BE2C (cell line): ENCODE measurements at regions not wholly inside any gene's neighbourhood (a gene's known extent, or its start where the extent isn't known, plus 50 kb on each side); places are given as distances from the start of the nearest gene placed in this dataset.

Experiments
- DNase-seq: peaks from one replicate; pipeline ENCODE4 v3.0.0-alpha.2; 2020
- H3K27me3 ChIP-seq: fragments of 250-450 bp; sonication (Bioruptor Pico); 2 replicates; pipeline ENCODE4 v1.5.1; 2020; ENCODE audit warnings: mild to moderate bottlenecking
- H3K36me3 ChIP-seq: fragments of 250-450 bp; sonication (Bioruptor Pico); 2 replicates; pipeline ENCODE4 v1.5.1; 2020; ENCODE audit warnings: mild to moderate bottlenecking
- H3K4me1 ChIP-seq: fragments of 250-450 bp; sonication (Bioruptor Pico); 2 replicates; pipeline ENCODE4 v1.5.1; 2020
- H3K4me3 ChIP-seq: 2 replicates; pipeline ENCODE4 v1.5.1; 2011; ENCODE audit warnings: low read depth, low read length
- H3K9me3 ChIP-seq: fragments of 250-450 bp; sonication (Bioruptor Pico); 2 replicates; pipeline ENCODE4 v1.5.1; 2020
- CTCF ChIP-seq: IDR thresholded peaks from 2 replicates; pipeline ENCODE4 v1.5.1; 2012; ENCODE audit warnings: mild to moderate bottlenecking, low read depth, low read length

- H3K27me3 ChIP-seq = no peaks in the 10 kb centered on the region
- no peaks in the 10 kb centered on the region for H3K4me1 ChIP-seq
- H3K36me3 ChIP-seq = no peaks in the 10 kb centered on the region
- no peak for TF ChIP-seq CTCF
- no peaks in the 10 kb centered on the region for H3K9me3 ChIP-seq
- DNase-seq = no peak
- no peak overlapping the region for H3K4me3 ChIP-seq
Observed at GRCh38 chr4:19958848-19959247, 292.9 kb upstream of the SLIT2 start.

GRCh38 chr4:19947349-19947748 is 304.4 kb upstream of the SLIT2 start:
- no peaks in the 10 kb centered on the region for H3K36me3 ChIP-seq
- no peaks in the 10 kb centered on the region for H3K4me1 ChIP-seq
- no peak for TF ChIP-seq CTCF
- H3K4me3 ChIP-seq = no peak overlapping the region
- DNase-seq = no peak
- no peaks in the 10 kb centered on the region for H3K27me3 ChIP-seq
- H3K9me3 ChIP-seq = no peaks in the 10 kb centered on the region

GRCh38 chr4:19945979-19946380 is 305.7 kb upstream of the SLIT2 start:
- no peak for TF ChIP-seq CTCF
- Histone ChIP-seq H3K4me1 (no peaks in the 10 kb centered on the region), H3K4me3 (no peak overlapping the region), H3K36me3 (no peaks in the 10 kb centered on the region), H3K27me3 (no peaks in the 10 kb centered on the region), H3K9me3 (no peaks in the 10 kb centered on the region)
- DNase-seq = no peak

GRCh38 chr4:19945501-19945900 is 306.2 kb upstream of the SLIT2 start:
- no peaks in the 10 kb centered on the region for H3K9me3 ChIP-seq
- no peak for TF ChIP-seq CTCF
- no peaks in the 10 kb centered on the region for H3K27me3 ChIP-seq
- no peak overlapping the region for H3K4me3 ChIP-seq
- DNase-seq = no peak
- no peaks in the 10 kb centered on the region for H3K36me3 ChIP-seq
- no peaks in the 10 kb centered on the region for H3K4me1 ChIP-seq

GRCh38 chr4:19944806-19945205 is 306.9 kb upstream of the SLIT2 start:
- no peak for TF ChIP-seq CTCF
- no peaks in the 10 kb centered on the region for H3K4me1 ChIP-seq
- H3K4me3 ChIP-seq = no peak overlapping the region
- H3K9me3 ChIP-seq = no peaks in the 10 kb centered on the region
- no peaks in the 10 kb centered on the region for H3K27me3 ChIP-seq
- no peak for DNase-seq
- no peaks in the 10 kb centered on the region for H3K36me3 ChIP-seq

- H3K9me3 ChIP-seq = no peaks in the 10 kb centered on the region
- no peak overlapping the region for H3K4me3 ChIP-seq
- H3K36me3 ChIP-seq = no peaks in the 10 kb centered on the region
- no peaks in the 10 kb centered on the region for H3K27me3 ChIP-seq
- no peak for TF ChIP-seq CTCF
- DNase-seq = no peak
- no peaks in the 10 kb centered on the region for H3K4me1 ChIP-seq
Observed at GRCh38 chr4:19944251-19944650, 307.5 kb upstream of the SLIT2 start.
